H1 (cell line): ENCODE measurements at regions not wholly inside any gene's neighbourhood (a gene's known extent, or its start where the extent isn't known, plus 50 kb on each side); places are given as distances from the start of the nearest gene placed in this dataset.

Source experiments
- CTCF ChIA-PET: fragments of 300-600 bp; sonication (Branson Sonifier 250); formaldehyde crosslinking; loops from one replicate; lab custom pipeline; 2021; ENCODE audit not compliant: partially characterized antibody; lab: Charles Lee
- POLR2A ChIA-PET: fragments of 300-600 bp; sonication (Branson Sonifier 250); formaldehyde crosslinking; loops from one replicate; lab custom pipeline; 2021; ENCODE audit warnings: inconsistent platforms; ENCODE audit not compliant: partially characterized antibody; lab: Charles Lee
- DNase-seq, 2 experiments: peaks; one replicate each; pipeline versions ENCODE4 v3.0.0 to v3.0.0-alpha.2; 2010 to 2022; ENCODE audit warnings: low spot score in 2 of 2, low read depth in 1 of 2, mixed read lengths in 1 of 2
- FAIRE-seq: peaks from 2 replicates; lab custom pipeline; 2011; peaks lifted over from hg19 to GRCh38; lab: Jason Lieb, UNC
- H2AFZ ChIP-seq: 2 replicates; pipeline ENCODE4 v1.8.1; 2012; ENCODE audit warnings: low read length, inconsistent platforms
- H2AK5ac ChIP-seq: 2 replicates; pipeline ENCODE4 v1.6.1; 2013; ENCODE audit warnings: low read depth, low read length
- H2BK120ac ChIP-seq: replicated peaks from 2 replicates; pipeline ENCODE3; 2013; ENCODE audit warnings: low read depth, low read length, inconsistent platforms
- H2BK12ac ChIP-seq: 2 replicates; pipeline ENCODE4 v1.6.1; 2013; ENCODE audit warnings: low read depth, low read length
- H2BK15ac ChIP-seq: 2 replicates; pipeline ENCODE4 v1.6.1; 2013; ENCODE audit warnings: low read length
- H2BK20ac ChIP-seq: 2 replicates; pipeline ENCODE4 v1.6.1; 2013; ENCODE audit warnings: low read length
- H2BK5ac ChIP-seq: 2 replicates; pipeline ENCODE4 v1.6.1; 2013; ENCODE audit warnings: low read depth, low read length
- H3K14ac ChIP-seq: 2 replicates; pipeline ENCODE4 v1.6.1; 2013; ENCODE audit warnings: inconsistent platforms; ENCODE audit not compliant: insufficient read length
- H3K18ac ChIP-seq: 2 replicates; pipeline ENCODE4 v1.6.1; 2013; ENCODE audit warnings: low read length; ENCODE audit errors: extremely low read depth
- H3K23ac ChIP-seq: 2 replicates; pipeline ENCODE4 v1.6.1; 2013; ENCODE audit warnings: inconsistent platforms; ENCODE audit not compliant: insufficient read length
- H3K23me2 ChIP-seq: 2 replicates; pipeline ENCODE4 v1.6.1; 2013; ENCODE audit warnings: low read depth, low read length
- H3K27ac ChIP-seq: 2 replicates; pipeline ENCODE4 v1.6.1; 2011; ENCODE audit warnings: low read depth, low read length, inconsistent platforms
- H3K27me3 ChIP-seq, 4 experiments: replicated peaks in 1 of 4; 1 replicate in 1 of 4; 2 replicates in 3 of 4; pipeline versions ENCODE4 v1.6.1 to v1.8.1; 2011 to 2013; ENCODE audit warnings: low read length in 3 of 4, mild to moderate bottlenecking in 3 of 4, inconsistent platforms in 2 of 4, mixed read lengths in 2 of 4, moderate library complexity in 1 of 4; ENCODE audit not compliant: control insufficient read depth in 3 of 4, insufficient read depth in 3 of 4; ENCODE audit errors: extremely low read depth in 1 of 4
- H3K36me3 ChIP-seq, 4 experiments: 2 replicates each; pipeline versions ENCODE4 v1.6.1 to v1.8.1; 2011 to 2013; ENCODE audit warnings: mild to moderate bottlenecking in 4 of 4, low read length in 3 of 4, moderate library complexity in 2 of 4, control low read depth in 1 of 4, inconsistent platforms in 1 of 4; ENCODE audit not compliant: insufficient read depth in 4 of 4, control insufficient read depth in 2 of 4
- H3K4ac ChIP-seq: replicated peaks from 2 replicates; pipeline ENCODE3; 2013; ENCODE audit warnings: low read length, low read depth, mixed read lengths, inconsistent platforms; ENCODE audit not compliant: insufficient read length
- H3K4me1 ChIP-seq, 4 experiments: replicated peaks in 1 of 4; 1 replicate in 1 of 4; 2 replicates in 3 of 4; pipeline versions ENCODE4 v1.6.1 to v1.8.1; 2011 to 2013; ENCODE audit warnings: low read length in 3 of 4, inconsistent platforms in 2 of 4, mixed read lengths in 1 of 4; ENCODE audit not compliant: insufficient read depth in 4 of 4, control insufficient read depth in 3 of 4
- H3K4me2 ChIP-seq, 2 experiments: 2 replicates each; pipeline versions ENCODE4 v1.6.1 to v1.8.1; 2011 to 2013; ENCODE audit warnings: low read depth in 2 of 2, low read length in 2 of 2, control low read depth in 1 of 2, inconsistent platforms in 1 of 2, mild to moderate bottlenecking in 1 of 2; ENCODE audit not compliant: insufficient read depth in 1 of 2
- H3K4me3 ChIP-seq, 4 experiments: fragments of 200-600, 300-600 bp in 1 of 4; sonication (generic), shearing (Covaris generic), sonication (Bioruptor Twin) in 1 of 4; 2 replicates each; pipeline versions ENCODE4 v1.5.1 to v1.8.1; 2011 to 2016; ENCODE audit warnings: low read length in 4 of 4, low read depth in 3 of 4, control low read depth in 2 of 4, inconsistent platforms in 2 of 4, mild to moderate bottlenecking in 2 of 4, mixed read lengths in 1 of 4, moderate library complexity in 1 of 4; ENCODE audit not compliant: insufficient read depth in 2 of 4; ENCODE audit errors: extremely low read depth in 1 of 4
- H3K56ac ChIP-seq: replicated peaks from 2 replicates; pipeline ENCODE3; 2013; ENCODE audit warnings: low read depth, mild to moderate bottlenecking, mixed read lengths, low read length, inconsistent platforms; ENCODE audit not compliant: insufficient read length
- H3K79me1 ChIP-seq: 2 replicates; pipeline ENCODE4 v1.6.1; 2013; ENCODE audit warnings: low read depth, low read length, control low read depth
- H3K79me2 ChIP-seq, 2 experiments: 2 replicates each; pipeline versions ENCODE4 v1.6.1 to v1.8.1; 2012 to 2013; ENCODE audit warnings: low read length in 2 of 2, mild to moderate bottlenecking in 2 of 2, inconsistent platforms in 1 of 2; ENCODE audit not compliant: insufficient read depth in 2 of 2, control insufficient read depth in 1 of 2
- H3K9ac ChIP-seq, 4 experiments: replicated peaks in 1 of 4; 1 replicate in 1 of 4; 2 replicates in 3 of 4; pipeline versions ENCODE4 v1.6.1 to v1.8.1; 2011 to 2013; ENCODE audit warnings: low read depth in 3 of 4, low read length in 3 of 4, control low read depth in 2 of 4, mild to moderate bottlenecking in 2 of 4, moderate library complexity in 2 of 4, inconsistent platforms in 1 of 4; ENCODE audit errors: extremely low read depth in 1 of 4
- H3K9me3 ChIP-seq, 2 experiments: 2 replicates each; pipeline versions ENCODE4 v1.6.1 to v1.8.1; 2012 to 2013; ENCODE audit warnings: mild to moderate bottlenecking in 2 of 2, moderate library complexity in 2 of 2, control low read depth in 1 of 2, inconsistent platforms in 1 of 2, low read depth in 1 of 2, low read length in 1 of 2, mixed read lengths in 1 of 2; ENCODE audit not compliant: insufficient read depth in 2 of 2
- H4K20me1 ChIP-seq, 2 experiments: replicated peaks in 1 of 2; 2 replicates each; pipeline versions ENCODE3 to v1.8.1; 2011 to 2013; ENCODE audit warnings: inconsistent platforms in 2 of 2, low read length in 2 of 2, mild to moderate bottlenecking in 1 of 2; ENCODE audit not compliant: insufficient read depth in 2 of 2, control insufficient read depth in 1 of 2
- H4K5ac ChIP-seq: 2 replicates; pipeline ENCODE4 v1.6.1; 2013; ENCODE audit warnings: low read length, low read depth, mixed read lengths, inconsistent platforms; ENCODE audit not compliant: insufficient read length
- H4K8ac ChIP-seq: 2 replicates; pipeline ENCODE4 v1.8.0; 2013; ENCODE audit warnings: mild to moderate bottlenecking, moderate library complexity, low read length, inconsistent platforms; ENCODE audit not compliant: insufficient read depth; ENCODE audit errors: extremely low read depth
- H4K91ac ChIP-seq: replicated peaks from 2 replicates; pipeline ENCODE3; 2013; ENCODE audit warnings: low read length, mixed read lengths, inconsistent platforms; ENCODE audit not compliant: insufficient read length
- ASH2L ChIP-seq: fragments of 200-600, 300-600 bp; sonication (generic); IDR thresholded peaks from one replicate; pipeline ENCODE4 v1.7.1; 2017; ENCODE audit warnings: low read length
- CTBP2 ChIP-seq: IDR thresholded peaks from 2 replicates; pipeline ENCODE4 v1.7.0; 2011; ENCODE audit warnings: borderline replicate concordance, mild to moderate bottlenecking, moderate library complexity, mixed read lengths, low read length; ENCODE audit not compliant: insufficient read depth, insufficient read length
- EGR1 ChIP-seq: IDR thresholded peaks from 2 replicates; pipeline ENCODE4 v1.6.1; 2011; ENCODE audit warnings: low read depth, low read length, borderline replicate concordance
- EP300 ChIP-seq, 2 experiments: IDR thresholded peaks; 1 replicate in 1 of 2; 2 replicates in 1 of 2; pipeline ENCODE4 v1.6.1; 2011 to 2012; ENCODE audit warnings: low read depth in 2 of 2, low read length in 2 of 2, mild to moderate bottlenecking in 2 of 2, borderline replicate concordance in 1 of 2, inconsistent platforms in 1 of 2, moderate library complexity in 1 of 2
- KDM1A ChIP-seq: fragments of 200-600, 300-600 bp; sonication (generic); IDR thresholded peaks from 2 replicates; pipeline ENCODE4 v1.7.1; 2016; ENCODE audit warnings: mild to moderate bottlenecking, low read length, borderline replicate concordance
- KDM4A ChIP-seq: IDR thresholded peaks from one replicate; pipeline ENCODE4 v1.7.1; 2012; ENCODE audit warnings: low read depth, mild to moderate bottlenecking, moderate library complexity, low read length, inconsistent platforms; ENCODE audit not compliant: severe bottlenecking
- PHF8 ChIP-seq: fragments of 200-600 bp; sonication (generic); conservative IDR thresholded peaks from 2 replicates; pipeline ENCODE4 v1.7.1; 2012; ENCODE audit warnings: low read depth, mild to moderate bottlenecking, inconsistent platforms, low read length, moderate library complexity
- RAD21 ChIP-seq, 2 experiments: IDR thresholded peaks in 1 of 2; conservative IDR thresholded peaks in 1 of 2; 2 replicates each; pipeline ENCODE4 v1.6.1; 2011; ENCODE audit warnings: low read depth in 2 of 2, low read length in 2 of 2, improper control_type of control experiment in 1 of 2, inconsistent platforms in 1 of 2, mild to moderate bottlenecking in 1 of 2, moderate library complexity in 1 of 2
- RBBP5 ChIP-seq: IDR thresholded peaks from 2 replicates; pipeline ENCODE4 v1.7.1; 2012; ENCODE audit warnings: low read depth, mild to moderate bottlenecking, inconsistent platforms, low read length, moderate library complexity, borderline replicate concordance
- SP1 ChIP-seq: IDR thresholded peaks from 2 replicates; pipeline ENCODE4 v1.6.1; 2011; ENCODE audit warnings: low read depth, low read length
- WGBS, 2 experiments: shearing (Covaris generic) in 1 of 2; methylation state at CpG; one replicate each; pipeline versions ENCODE4 v1.1.6 to v1.1.7; 2013 to 2015; ENCODE audit warnings: low lambda C conversion rate in 2 of 2, mixed read lengths in 2 of 2, inconsistent platforms in 1 of 2, low coverage in 1 of 2, missing lambda C conversion rate in 1 of 2; ENCODE audit not compliant: insufficient replicate concordance in 2 of 2, insufficient coverage in 1 of 2, insufficient read length in 1 of 2; ENCODE audit errors: extremely low coverage in 1 of 2, missing lambda C conversion rate in 1 of 2; 5-methylcytosine and 5-hydroxymethylcytosine counted together

GRCh38 chr4:115437739-115438138 lies 324.3 kb upstream of the NDST4 start:
- Histone ChIP-seq H2BK20ac (no peak overlapping the region), H3K23ac (no peak overlapping the region), H3K27me3 (no peaks in the 10 kb centered on the region), H2BK5ac (no peak overlapping the region), H4K5ac (no peak overlapping the region), H3K4me2 (no peak overlapping the region), H2AK5ac (no peak overlapping the region), H3K9me3 (peaks cover 4 to 6% of the 10 kb centered on the region in 2 experiments; a peak in 2 of 4 replicates), H3K79me1 (no peaks in the 10 kb centered on the region), H3K4ac (no peak overlapping the region), H3K4me1 (no peaks in the 10 kb centered on the region), H3K23me2 (no peaks in the 10 kb centered on the region), H3K36me3 (no peaks in the 10 kb centered on the region; a peak in 1 of 8 replicates), H4K91ac (no peak overlapping the region), H3K4me3 (no peak overlapping the region), H2BK12ac (no peak overlapping the region), H2AFZ (no peak overlapping the region), H3K18ac (no peak overlapping the region), H3K56ac (no peak overlapping the region), H3K27ac (no peak overlapping the region), H4K8ac (no peak overlapping the region), H3K9ac (no peak overlapping the region), H2BK120ac (no peak overlapping the region), H3K79me2 (no peaks in the 10 kb centered on the region), H3K14ac (no peak overlapping the region), H4K20me1 (no peaks in the 10 kb centered on the region), H2BK15ac (no peak overlapping the region)
- FAIRE-seq (no peak), DNase-seq (no peak)
- CTCF ChIA-PET, result no interaction called here
- POLR2A ChIA-PET, result no interaction called here
- TF ChIP-seq RBBP5 (no peak), SP1 (no peak), KDM1A (no peak), CTBP2 (no peak), ASH2L (no peak), EGR1 (no peak), RAD21 (IDR thresholded peaks at IDR 0.05 in 1 of 2, conservative IDR thresholded peaks at IDR 0.05 in 1 of 2; ENCODE audit: low read depth in 2 of 2, low read length in 2 of 2) (no peak), PHF8 (no peak), EP300 (IDR thresholded peaks at IDR 0.05; ENCODE audit: borderline replicate concordance in 1 of 2, low read depth in 2 of 2, low read length in 2 of 2) (no peak), KDM4A (no peak)
- 86% methylated on average over 3 of the region's 3 CpGs; no CpG with 5 or more reads in 1 of the 2 experiments for WGBS, 2 experiments
